ENCODE measurements at regions not wholly inside any gene's neighbourhood (a gene's known extent, or its start where the extent isn't known, plus 50 kb on each side); places are given as distances from the start of the nearest gene placed in this dataset.
"Not testable (repeated sequence)": the region's sequence is repeated elsewhere in the genome, so short reads cannot be mapped to it uniquely, and the experiment has no call there.

DNA sequence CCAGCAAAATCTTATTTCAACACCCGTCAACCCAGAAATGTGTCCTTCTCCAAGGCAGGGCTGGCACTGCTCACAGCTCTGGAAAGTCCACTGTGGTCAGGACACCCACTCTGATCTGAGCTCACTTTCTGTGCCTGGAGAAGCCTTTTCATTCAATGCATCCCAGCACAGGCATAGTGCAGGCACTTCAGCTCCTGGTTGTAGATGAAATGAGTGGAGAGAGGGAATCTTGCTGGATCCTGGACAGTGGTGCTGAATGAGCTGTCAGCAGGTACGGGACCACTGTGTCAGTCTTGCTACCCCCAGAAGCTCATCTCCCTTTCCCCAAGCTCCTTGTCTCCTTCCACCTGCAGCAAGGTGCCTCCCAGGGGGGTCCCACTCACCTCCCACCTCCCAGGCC is 86.1 kb upstream of the SALL1 start:
- TF ChIP-seq, protein P1, sequence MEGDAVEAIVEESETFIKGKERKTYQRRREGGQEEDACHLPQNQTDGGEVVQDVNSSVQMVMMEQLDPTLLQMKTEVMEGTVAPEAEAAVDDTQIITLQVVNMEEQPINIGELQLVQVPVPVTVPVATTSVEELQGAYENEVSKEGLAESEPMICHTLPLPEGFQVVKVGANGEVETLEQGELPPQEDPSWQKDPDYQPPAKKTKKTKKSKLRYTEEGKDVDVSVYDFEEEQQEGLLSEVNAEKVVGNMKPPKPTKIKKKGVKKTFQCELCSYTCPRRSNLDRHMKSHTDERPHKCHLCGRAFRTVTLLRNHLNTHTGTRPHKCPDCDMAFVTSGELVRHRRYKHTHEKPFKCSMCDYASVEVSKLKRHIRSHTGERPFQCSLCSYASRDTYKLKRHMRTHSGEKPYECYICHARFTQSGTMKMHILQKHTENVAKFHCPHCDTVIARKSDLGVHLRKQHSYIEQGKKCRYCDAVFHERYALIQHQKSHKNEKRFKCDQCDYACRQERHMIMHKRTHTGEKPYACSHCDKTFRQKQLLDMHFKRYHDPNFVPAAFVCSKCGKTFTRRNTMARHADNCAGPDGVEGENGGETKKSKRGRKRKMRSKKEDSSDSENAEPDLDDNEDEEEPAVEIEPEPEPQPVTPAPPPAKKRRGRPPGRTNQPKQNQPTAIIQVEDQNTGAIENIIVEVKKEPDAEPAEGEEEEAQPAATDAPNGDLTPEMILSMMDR (IDR thresholded peaks at IDR 0.05; ENCODE audit: insufficient read depth, missing control alignments), result no peak
- FAIRE-seq (no peak), DNase-seq (ENCODE audit: insufficient read length, low spot score) (no peak)

DNA sequence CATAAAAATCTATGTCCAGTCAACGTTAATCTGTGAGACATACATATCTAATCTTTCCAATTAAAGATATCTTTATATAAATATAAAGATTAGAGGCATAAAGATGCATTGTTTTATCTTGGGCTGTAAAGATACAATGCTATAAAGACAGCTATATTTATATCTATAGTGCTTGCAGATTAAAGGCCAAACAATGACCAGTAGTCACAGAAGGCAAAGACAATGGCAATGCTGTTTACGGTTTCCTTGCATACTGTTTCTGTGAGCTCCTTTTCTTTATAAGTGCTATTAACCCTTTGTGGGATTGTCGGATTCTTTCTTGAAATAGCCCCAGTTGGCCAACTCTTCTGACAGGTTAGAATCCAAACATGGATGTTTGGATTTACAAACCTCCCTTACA is 85.5 kb upstream of the SALL1 start:
- FAIRE-seq (no peak), DNase-seq (ENCODE audit: insufficient read length, low spot score) (no peak)

DNA sequence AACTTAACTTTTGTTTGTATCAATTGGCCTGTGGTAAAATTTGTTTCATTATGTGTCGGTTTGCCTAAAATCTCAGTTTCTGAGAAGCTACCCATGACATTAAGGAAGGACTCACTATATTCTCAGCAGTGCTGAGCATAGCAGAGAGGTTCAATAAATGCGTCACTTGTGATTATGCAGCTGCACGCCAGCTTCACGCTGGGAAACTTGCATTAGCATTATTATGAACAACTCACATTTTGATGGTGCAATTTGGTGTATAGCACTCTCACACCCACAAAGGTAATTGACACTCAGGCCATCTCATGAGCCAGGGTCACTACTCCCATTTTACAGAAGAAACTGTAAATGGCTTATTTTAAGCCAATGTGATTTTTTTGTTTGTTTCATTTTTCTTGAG is 80.6 kb upstream of the SALL1 start:
- TF ChIP-seq, protein P1 (IDR thresholded peaks at IDR 0.05; ENCODE audit: insufficient read depth, missing control alignments), result no peak
- FAIRE-seq, result no peak
- no peak for DNase-seq (ENCODE audit: insufficient read length, low spot score)

More for the DNA sequence above, 85.5 kb upstream of the SALL1 start:
- TF ChIP-seq, protein P1 (IDR thresholded peaks at IDR 0.05; ENCODE audit: insufficient read depth, missing control alignments), result no peak

DNA sequence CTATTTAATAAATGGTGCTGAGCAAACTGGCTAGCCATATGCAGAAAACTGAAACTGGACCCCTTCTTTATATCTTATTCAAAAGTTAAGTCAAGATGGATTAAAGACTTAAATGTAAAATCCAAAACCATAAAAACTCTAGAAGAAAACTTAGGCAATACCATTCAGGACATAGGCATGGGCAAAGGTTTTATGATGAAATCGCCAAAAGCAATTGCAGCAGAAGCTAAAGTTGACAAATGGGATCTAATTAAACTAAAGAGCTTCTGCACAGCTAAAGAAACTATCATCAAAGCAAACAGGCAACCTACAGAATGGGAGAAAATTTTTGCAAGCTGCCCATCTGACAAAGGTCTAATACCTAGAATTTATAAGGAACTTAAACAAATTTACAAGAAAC is 79.0 kb upstream of the SALL1 start:
- not testable (repeated sequence) for DNase-seq (ENCODE audit: insufficient read length, low spot score); FAIRE-seq

DNA sequence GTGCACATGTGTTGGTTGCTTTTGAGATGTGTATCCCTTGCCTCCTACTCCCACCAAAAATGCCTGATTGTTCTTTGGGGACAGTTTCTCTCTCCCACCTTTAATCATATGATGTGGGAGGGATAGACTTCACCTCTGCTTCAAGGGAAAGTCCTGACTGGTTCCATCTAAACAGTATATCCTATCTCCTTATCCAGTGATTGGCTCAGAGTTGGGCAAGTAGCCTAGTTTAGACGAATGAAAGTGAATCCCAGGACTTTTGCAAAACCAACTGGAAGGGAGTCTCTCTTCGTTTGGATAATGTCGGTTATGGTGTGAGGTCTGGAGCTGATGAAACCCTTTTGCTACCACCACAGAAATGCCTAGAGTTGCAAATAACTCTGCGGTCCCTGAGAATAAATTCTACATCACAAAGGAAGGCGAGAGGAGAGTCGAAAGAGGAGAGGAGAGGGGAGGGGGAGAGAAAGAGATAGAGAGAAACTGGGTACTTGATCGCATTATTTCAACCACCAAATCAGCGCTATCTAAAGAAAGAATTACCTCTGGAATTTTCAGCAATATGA is 77.1 kb upstream of the SALL1 start:
- FAIRE-seq (no peak), DNase-seq (ENCODE audit: insufficient read length, low spot score) (no peak)
- TF ChIP-seq, protein P1 (IDR thresholded peaks at IDR 0.05; ENCODE audit: insufficient read depth, missing control alignments), result no peak

DNA sequence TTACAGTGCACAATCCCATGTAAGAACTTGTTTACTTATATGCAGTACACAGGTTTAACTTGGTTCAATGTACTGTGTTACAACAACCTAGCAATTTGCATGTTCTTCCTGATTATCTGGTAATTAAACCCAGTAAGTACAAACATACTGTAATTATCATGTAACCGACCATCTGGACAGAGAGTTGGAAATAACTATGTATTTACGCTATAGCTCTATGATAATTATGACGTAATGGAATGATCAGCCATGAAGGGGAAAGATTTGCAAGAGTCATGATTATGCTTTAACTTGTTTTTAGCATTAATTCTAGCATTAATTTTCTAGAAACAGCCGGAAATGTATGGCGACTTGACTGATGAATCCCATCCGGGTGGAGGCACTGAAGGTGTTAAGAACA is 74.8 kb upstream of the SALL1 start:
- DNase-seq (ENCODE audit: insufficient read length, low spot score) (no peak), FAIRE-seq (no peak)
- TF ChIP-seq, protein P1 (IDR thresholded peaks at IDR 0.05; ENCODE audit: insufficient read depth, missing control alignments), result no peak

DNA sequence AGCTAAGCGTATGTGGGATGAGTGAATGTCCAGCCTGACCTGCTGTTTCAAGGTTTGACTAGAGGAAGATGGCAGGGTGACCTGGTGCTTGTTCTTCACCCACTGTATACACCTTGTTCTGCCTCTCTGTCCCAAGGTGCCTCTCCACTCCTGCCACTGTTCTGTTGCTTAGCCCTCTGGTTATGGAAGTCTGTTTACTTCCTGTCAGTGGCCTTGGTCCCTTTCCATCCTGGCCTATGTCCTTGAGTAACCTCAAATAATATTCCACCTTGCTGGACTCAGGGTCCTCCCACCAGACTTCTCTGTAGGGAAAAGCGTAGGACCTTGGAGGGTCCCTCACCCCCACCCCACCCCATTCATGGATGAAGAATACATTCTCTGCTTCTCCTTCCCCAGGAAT is 73.2 kb upstream of the SALL1 start:
- no peak for DNase-seq (ENCODE audit: insufficient read length, low spot score)
- FAIRE-seq, result no peak
- TF ChIP-seq, protein P1 (IDR thresholded peaks at IDR 0.05; ENCODE audit: insufficient read depth, missing control alignments), result no peak

DNA sequence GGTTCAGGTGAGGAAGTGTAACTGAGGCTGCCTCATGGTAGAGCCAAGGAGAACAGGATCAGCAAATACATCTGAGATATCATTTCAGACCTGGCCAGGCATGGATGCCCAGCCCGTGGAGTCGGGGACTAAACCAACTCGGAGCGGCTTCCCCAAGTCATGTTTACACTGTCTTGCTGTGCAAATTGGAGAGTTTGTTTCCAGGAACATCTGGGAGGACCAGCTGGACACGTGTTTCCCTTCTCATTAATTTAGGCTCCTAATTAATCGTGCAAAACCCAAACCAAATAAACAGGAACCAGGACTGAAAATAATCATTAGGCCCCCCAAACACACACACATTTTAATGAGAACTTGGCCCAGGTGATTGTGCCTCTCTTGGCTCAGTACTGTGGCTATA is 70.9 kb upstream of the SALL1 start:
- DNase-seq (ENCODE audit: insufficient read length, low spot score), result no peak
- TF ChIP-seq, protein P1 (IDR thresholded peaks at IDR 0.05; ENCODE audit: insufficient read depth, missing control alignments), result no peak
- FAIRE-seq, result no peak
